ENCODE measurements at regions not wholly inside any gene's neighbourhood (a gene's known extent, or its start where the extent isn't known, plus 50 kb on each side); places are given as distances from the start of the nearest gene placed in this dataset.
A peak's percentile ranks its signal among the peaks of the same experiment; 100 is the strongest.
"Not testable (repeated sequence)": the region's sequence is repeated elsewhere in the genome, so short reads cannot be mapped to it uniquely, and the experiment has no call there.

GRCh38 chr5:54883374-54884194 lies 101.8 kb downstream of the ESM1 start:
- no peak for DNase-seq

- DNase-seq = no peak
These were observed 102.6 kb downstream of the ESM1 start for GRCh38 chr5:54882841-54883240.

GRCh38 chr5:54882101-54882500 lies 103.3 kb downstream of the ESM1 start:
- no peak for DNase-seq

- DNase-seq = no peak
These were observed 103.9 kb downstream of the ESM1 start for GRCh38 chr5:54881286-54882005.

GRCh38 chr5:54876976-54877375 lies 108.4 kb downstream of the ESM1 start:
- DNase-seq = no peak

- no peak for DNase-seq
These were observed 108.8 kb downstream of the ESM1 start for GRCh38 chr5:54876556-54876955.

- peak; percentile 71 for DNase-seq
These were observed 110.9 kb downstream of the ESM1 start for GRCh38 chr5:54874337-54875021.

GRCh38 chr5:54873691-54874090 lies 111.7 kb downstream of the ESM1 start:
- peak; percentile 66 for DNase-seq

GRCh38 chr5:54872810-54873209 lies 112.6 kb downstream of the ESM1 start:
- no peak for DNase-seq

- no peak for DNase-seq
These were observed 115.1 kb downstream of the ESM1 start for GRCh38 chr5:54870271-54870670.

GRCh38 chr5:54869691-54870090 lies 115.7 kb downstream of the ESM1 start:
- no peak for DNase-seq

GRCh38 chr5:54868511-54869483 lies 116.6 kb downstream of the ESM1 start:
- DNase-seq = no peak

- peak; percentile 30 for DNase-seq
These were observed 118.0 kb downstream of the ESM1 start for GRCh38 chr5:54867310-54867944.

GRCh38 chr5:54864911-54865515 lies 120.4 kb downstream of the ESM1 start:
- not testable (repeated sequence) for DNase-seq

- DNase-seq = no peak
These were observed 123.4 kb downstream of the ESM1 start for GRCh38 chr5:54862036-54862435.

- DNase-seq = peak; percentile 40
These were observed 124.0 kb downstream of the ESM1 start for GRCh38 chr5:54861212-54861894.

GRCh38 chr5:54860321-54860720 lies 125.1 kb downstream of the ESM1 start:
- no peak for DNase-seq

GRCh38 chr5:54859316-54859715 lies 126.1 kb downstream of the ESM1 start:
- no peak for DNase-seq

GRCh38 chr5:54854883-54855581 lies 130.4 kb downstream of the ESM1 start:
- DNase-seq = no peak

GRCh38 chr5:54852007-54852406 lies 133.4 kb downstream of the ESM1 start:
- no peak for DNase-seq
